ENCODE measurements at regions not wholly inside any gene's neighbourhood (a gene's known extent, or its start where the extent isn't known, plus 50 kb on each side); places are given as distances from the start of the nearest gene placed in this dataset.
"Not testable (repeated sequence)": the region's sequence is repeated elsewhere in the genome, so short reads cannot be mapped to it uniquely, and the experiment has no call there.

- DNase-seq = no peak
Measured at GRCh38 chr13:90576067-90576466, 771.4 kb upstream of the MIR17HG start.

- no peak for DNase-seq
Measured at GRCh38 chr13:90577726-90578125, 769.8 kb upstream of the MIR17HG start.

GRCh38 chr13:90585392-90585791 is 762.1 kb upstream of the MIR17HG start:
- no peak for DNase-seq

- no peak for DNase-seq
Measured at GRCh38 chr13:90591260-90591926, 756.1 kb upstream of the MIR17HG start.

GRCh38 chr13:90591927-90592268 is 755.6 kb upstream of the MIR17HG start:
- no peak for DNase-seq

- DNase-seq = no peak
Measured at GRCh38 chr13:90592943-90593342, 754.5 kb upstream of the MIR17HG start.

GRCh38 chr13:90594681-90595080 is 752.8 kb upstream of the MIR17HG start:
- DNase-seq = no peak

- no peak for DNase-seq
Measured at GRCh38 chr13:90605664-90606063, 741.8 kb upstream of the MIR17HG start.

GRCh38 chr13:90606921-90607320 is 740.6 kb upstream of the MIR17HG start:
- DNase-seq = not testable (repeated sequence)

- DNase-seq = no peak
Measured at GRCh38 chr13:90612391-90612790, 735.1 kb upstream of the MIR17HG start.

- DNase-seq = no peak
Measured at GRCh38 chr13:90613076-90613795, 734.3 kb upstream of the MIR17HG start.

- DNase-seq = no peak
Measured at GRCh38 chr13:90615236-90615635, 732.3 kb upstream of the MIR17HG start.

- DNase-seq = no peak
Measured at GRCh38 chr13:90615767-90616166, 731.7 kb upstream of the MIR17HG start.

- DNase-seq = no peak
Measured at GRCh38 chr13:90618133-90618532, 729.4 kb upstream of the MIR17HG start.

GRCh38 chr13:90622541-90622940 is 724.9 kb upstream of the MIR17HG start:
- DNase-seq = no peak

GRCh38 chr13:90623318-90624011 is 724.0 kb upstream of the MIR17HG start:
- DNase-seq = no peak

- DNase-seq = no peak
Measured at GRCh38 chr13:90627813-90628212, 719.7 kb upstream of the MIR17HG start.

- no peak for DNase-seq
Measured at GRCh38 chr13:90628471-90628870, 719.0 kb upstream of the MIR17HG start.

GRCh38 chr13:90630716-90631115 is 716.8 kb upstream of the MIR17HG start:
- no peak for DNase-seq

- no peak for DNase-seq
Measured at GRCh38 chr13:90632184-90632583, 715.3 kb upstream of the MIR17HG start.

GRCh38 chr13:90633849-90634248 is 713.6 kb upstream of the MIR17HG start:
- no peak for DNase-seq

- no peak for DNase-seq
Measured at GRCh38 chr13:90640976-90641375, 706.5 kb upstream of the MIR17HG start.

- DNase-seq = no peak
Measured at GRCh38 chr13:90641884-90642283, 705.6 kb upstream of the MIR17HG start.

- no peak for DNase-seq
Measured at GRCh38 chr13:90645582-90645981, 701.9 kb upstream of the MIR17HG start.

All from activated CD4-positive, alpha-beta T cell treated with anti-CD3 and anti-CD28 coated beads for 48 hours (primary cell).